CD14-positive monocyte (primary cell): ENCODE measurements at regions not wholly inside any gene's neighbourhood (a gene's known extent, or its start where the extent isn't known, plus 50 kb on each side); places are given as distances from the start of the nearest gene placed in this dataset.

Experiments
- DNase-seq, 3 donors: peaks; one replicate each; pipeline ENCODE4 v3.0.0-alpha.2; 2011 to 2022
- H2AFZ ChIP-seq: 2 replicates; pipeline ENCODE4 v1.6.0; 2012; ENCODE audit warnings: mild to moderate bottlenecking, low read depth, low read length, inconsistent platforms; ENCODE audit not compliant: insufficient read depth, poor library complexity, severe bottlenecking
- H3K27ac ChIP-seq, 2 donors: 1 replicate in 1 of 2; 2 replicates in 1 of 2; pipeline ENCODE4 v1.5.1; 2012 to 2013; ENCODE audit warnings: low read length in 2 of 2, control low read depth in 1 of 2, inconsistent platforms in 1 of 2, low read depth in 1 of 2, mild to moderate bottlenecking in 1 of 2
- H3K27me3 ChIP-seq, 2 donors: one replicate each; pipeline versions ENCODE4 v1.6.0 to v1.6.1; 2011 to 2013; ENCODE audit warnings: low read length in 2 of 2; ENCODE audit not compliant: control insufficient read depth in 2 of 2, insufficient read depth in 2 of 2
- H3K36me3 ChIP-seq, 2 donors: replicated peaks in 1 of 2; 1 replicate in 1 of 2; 2 replicates in 1 of 2; pipeline versions ENCODE4 v1.5.1 to v1.6.1; 2012 to 2013; ENCODE audit warnings: low read length in 2 of 2, control low read depth in 1 of 2, inconsistent platforms in 1 of 2, mild to moderate bottlenecking in 1 of 2; ENCODE audit not compliant: insufficient read depth in 2 of 2, control insufficient read depth in 1 of 2
- H3K4me1 ChIP-seq, 2 donors: 1 replicate in 1 of 2; 2 replicates in 1 of 2; pipeline versions ENCODE4 v1.5.1 to v1.6.1; 2012 to 2013; ENCODE audit warnings: low read length in 2 of 2, control low read depth in 1 of 2, inconsistent platforms in 1 of 2, mild to moderate bottlenecking in 1 of 2, moderate library complexity in 1 of 2; ENCODE audit not compliant: insufficient read depth in 2 of 2, control insufficient read depth in 1 of 2
- H3K4me2 ChIP-seq: replicated peaks from 2 replicates; pipeline ENCODE3; 2012; ENCODE audit warnings: low read length, moderate library complexity, mild to moderate bottlenecking; ENCODE audit not compliant: poor library complexity, severe bottlenecking; ENCODE audit errors: extremely low read depth
- H3K4me3 ChIP-seq, 3 experiments: fragments of 200-600 bp in 1 of 3; sonication (generic) in 1 of 3; replicated peaks in 1 of 3; 1 replicate in 2 of 3; 2 replicates in 1 of 3; pipeline ENCODE4 v1.5.1; 2011 to 2013; ENCODE audit warnings: low read length in 3 of 3, mild to moderate bottlenecking in 3 of 3, control low read depth in 2 of 3, low read depth in 2 of 3, inconsistent platforms in 1 of 3, moderate library complexity in 1 of 3
- H3K79me2 ChIP-seq: 2 replicates; pipeline ENCODE4 v1.6.0; 2012; ENCODE audit warnings: mild to moderate bottlenecking, control low read depth, inconsistent platforms, low read length, moderate library complexity; ENCODE audit not compliant: insufficient read depth
- H3K9ac ChIP-seq: 2 replicates; pipeline ENCODE4 v1.6.0; 2017; ENCODE audit warnings: low read length, mild to moderate bottlenecking; ENCODE audit not compliant: insufficient read depth, poor library complexity, severe bottlenecking
- H3K9me3 ChIP-seq, 2 donors: replicated peaks in 1 of 2; 1 replicate in 1 of 2; 2 replicates in 1 of 2; pipeline versions ENCODE4 v1.5.1 to v1.6.1; 2012 to 2013; ENCODE audit warnings: low read length in 2 of 2, control low read depth in 1 of 2; ENCODE audit not compliant: control insufficient read depth in 1 of 2, insufficient read depth in 1 of 2
- H4K20me1 ChIP-seq: 2 replicates; pipeline ENCODE4 v1.6.0; 2012; ENCODE audit warnings: mild to moderate bottlenecking, low read length, control low read depth, moderate library complexity; ENCODE audit not compliant: insufficient read depth
- H3K27ac Mint-ChIP-seq, 7 donors: one replicate each; pipeline ENCODE4 v1.8.0; 2020; ENCODE audit warnings: mild to moderate bottlenecking in 7 of 7, mixed read lengths in 7 of 7, moderate library complexity in 6 of 7, inconsistent platforms in 2 of 7
- H3K27me3 Mint-ChIP-seq, 3 donors: one replicate each; pipeline ENCODE4 v1.8.0; 2021 to 2022; ENCODE audit warnings: low read depth in 3 of 3, mild to moderate bottlenecking in 3 of 3, mixed read lengths in 3 of 3, moderate library complexity in 3 of 3, inconsistent platforms in 1 of 3
- H3K36me3 Mint-ChIP-seq, 2 donors: one replicate each; pipeline ENCODE4 v1.8.0; 2020; ENCODE audit warnings: mixed read lengths in 2 of 2, inconsistent platforms in 1 of 2, mild to moderate bottlenecking in 1 of 2
- H3K4me1 Mint-ChIP-seq: one replicate; pipeline ENCODE4 v1.8.0; 2020; ENCODE audit warnings: mild to moderate bottlenecking, mixed read lengths
- H3K4me3 Mint-ChIP-seq, 2 donors: one replicate each; pipeline ENCODE4 v1.8.0; 2020; ENCODE audit warnings: mild to moderate bottlenecking in 2 of 2, mixed read lengths in 2 of 2, moderate library complexity in 1 of 2
- H3K9me3 Mint-ChIP-seq, 7 donors: one replicate each; pipeline ENCODE4 v1.8.0; 2020 to 2022; ENCODE audit warnings: mixed read lengths in 7 of 7, mild to moderate bottlenecking in 6 of 7, moderate library complexity in 6 of 7, inconsistent platforms in 2 of 7
- WGBS: methylation state at CpG from one replicate; pipeline ENCODE4 v1.1.5; 2013; ENCODE audit warnings: missing lambda C conversion rate; ENCODE audit not compliant: insufficient coverage; 5-methylcytosine and 5-hydroxymethylcytosine counted together
- intact Hi-C, 2 donors: fragments of 100-400 bp; cut with micrococcal nuclease; formaldehyde crosslinking; loops; one replicate each; pipeline versions ENCODE4 v1.15.0 to v1.15.1; 2023
- TF ChIP-seq, protein P1 (sequence below): fragments of 200-600 bp; IDR thresholded peaks from one replicate; pipeline ENCODE4 v1.8.0; 2022; ENCODE audit warnings: antibody characterized with exemption, mild to moderate bottlenecking

DNA sequence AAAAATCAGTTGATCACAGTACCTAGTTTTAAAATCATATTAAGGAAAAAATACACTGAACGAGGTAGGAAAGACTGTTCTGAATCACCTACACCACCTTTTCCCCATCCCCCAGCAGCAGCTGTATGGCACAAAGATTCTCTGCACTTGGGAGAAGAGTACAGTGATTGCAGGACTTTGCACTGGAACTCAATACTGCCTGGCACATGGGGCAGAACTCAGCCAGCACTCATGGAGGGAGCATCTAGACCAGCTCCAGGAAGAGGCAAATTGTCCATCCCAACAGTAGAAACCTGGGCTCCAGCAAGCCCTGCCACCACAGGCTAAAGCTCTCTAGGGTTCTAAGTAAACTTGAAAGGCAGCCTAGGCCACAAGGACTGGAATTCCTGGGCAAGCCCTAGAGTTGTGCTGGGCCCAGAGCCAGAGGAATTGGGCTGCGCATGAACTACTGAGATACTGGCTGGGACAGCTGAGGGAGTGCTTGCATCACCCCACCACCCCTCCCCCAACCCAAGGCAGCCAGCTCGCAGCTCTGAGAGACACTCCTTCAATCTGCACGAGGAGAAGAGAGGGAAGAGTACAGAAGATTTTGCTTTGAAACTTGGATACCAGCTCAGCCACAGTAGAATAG, 654.4 kb upstream of the CDH6 start:
- Histone ChIP-seq H3K4me2 (no peak overlapping the region), H3K79me2 (no peaks in the 10 kb centered on the region), H3K27me3 (no peaks in the 10 kb centered on the region), H3K9me3 (peaks cover 20 to 25% of the 10 kb centered on the region in 2 donors), H3K27ac (no peak overlapping the region), H4K20me1 (no peaks in the 10 kb centered on the region), H3K4me3 (no peak overlapping the region), H3K36me3 (no peaks in the 10 kb centered on the region), H3K9ac (no peak overlapping the region), H3K4me1 (no peaks in the 10 kb centered on the region), H2AFZ (no peak overlapping the region)
- Mint-ChIP-seq H3K36me3 (no peaks in the 10 kb centered on the region), H3K4me3 (no peak overlapping the region), H3K9me3 (peaks cover 2 to 15% (median 4%) of the 10 kb centered on the region in 7 donors), H3K27me3 (peaks cover 0 to 1% (median 0%) of the 10 kb centered on the region in 3 donors), H3K4me1 (no peaks in the 10 kb centered on the region), H3K27ac (no peak overlapping the region)
- no CpG with 5 or more reads among the region's 4 CpGs for WGBS
- DNase-seq, result no peak
- intact Hi-C loops, result no loop called here
- TF ChIP-seq, protein P1, sequence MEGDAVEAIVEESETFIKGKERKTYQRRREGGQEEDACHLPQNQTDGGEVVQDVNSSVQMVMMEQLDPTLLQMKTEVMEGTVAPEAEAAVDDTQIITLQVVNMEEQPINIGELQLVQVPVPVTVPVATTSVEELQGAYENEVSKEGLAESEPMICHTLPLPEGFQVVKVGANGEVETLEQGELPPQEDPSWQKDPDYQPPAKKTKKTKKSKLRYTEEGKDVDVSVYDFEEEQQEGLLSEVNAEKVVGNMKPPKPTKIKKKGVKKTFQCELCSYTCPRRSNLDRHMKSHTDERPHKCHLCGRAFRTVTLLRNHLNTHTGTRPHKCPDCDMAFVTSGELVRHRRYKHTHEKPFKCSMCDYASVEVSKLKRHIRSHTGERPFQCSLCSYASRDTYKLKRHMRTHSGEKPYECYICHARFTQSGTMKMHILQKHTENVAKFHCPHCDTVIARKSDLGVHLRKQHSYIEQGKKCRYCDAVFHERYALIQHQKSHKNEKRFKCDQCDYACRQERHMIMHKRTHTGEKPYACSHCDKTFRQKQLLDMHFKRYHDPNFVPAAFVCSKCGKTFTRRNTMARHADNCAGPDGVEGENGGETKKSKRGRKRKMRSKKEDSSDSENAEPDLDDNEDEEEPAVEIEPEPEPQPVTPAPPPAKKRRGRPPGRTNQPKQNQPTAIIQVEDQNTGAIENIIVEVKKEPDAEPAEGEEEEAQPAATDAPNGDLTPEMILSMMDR, result no peak

DNA sequence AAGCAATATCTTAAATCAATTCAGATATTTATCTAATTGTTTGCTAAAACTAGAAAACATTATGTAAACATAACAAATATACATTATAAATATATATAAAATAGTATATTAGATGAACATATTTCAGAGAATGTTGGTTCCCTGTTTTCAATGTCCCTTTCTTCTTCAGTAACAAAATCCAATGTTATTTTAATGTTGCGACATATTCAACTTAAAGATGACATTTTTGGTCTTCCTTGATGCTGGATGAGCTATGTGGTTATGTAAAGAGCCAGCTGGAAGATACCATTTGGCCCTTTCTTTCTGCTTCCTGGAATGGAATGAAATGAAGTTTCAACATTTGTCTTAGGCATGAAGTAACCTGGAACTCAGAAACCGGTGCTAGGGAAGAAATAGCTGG, 668.1 kb upstream of the CDH6 start:
- no peak overlapping the region for H3K27ac ChIP-seq
- no peak overlapping the region for H3K4me2 ChIP-seq
- H3K4me3 ChIP-seq, result no peak overlapping the region
- intact Hi-C loops, result no loop called here
- Mint-ChIP-seq H3K27me3 (no peaks in the 10 kb centered on the region), H3K4me1 (no peaks in the 10 kb centered on the region), H3K27ac (no peak overlapping the region), H3K9me3 (peaks cover 0 to 5% (median 0%) of the 10 kb centered on the region in 7 donors), H3K36me3 (no peaks in the 10 kb centered on the region), H3K4me3 (no peak overlapping the region)
- no peaks in the 10 kb centered on the region for H3K4me1 ChIP-seq
- H3K36me3 ChIP-seq, result no peaks in the 10 kb centered on the region
- H3K27me3 ChIP-seq, result no peaks in the 10 kb centered on the region
- no peaks in the 10 kb centered on the region for H4K20me1 ChIP-seq
- no peaks in the 10 kb centered on the region for H3K79me2 ChIP-seq
- no peak for DNase-seq
- TF ChIP-seq, protein P1, result no peak
- H3K9me3 ChIP-seq, result peaks cover 0 to 5% of the 10 kb centered on the region in 2 donors
- no peak overlapping the region for H3K9ac ChIP-seq
- WGBS, result 60% methylated on average over 1 of the region's 2 CpGs
- no peak overlapping the region for H2AFZ ChIP-seq
